GM21825 (cell line): ENCODE measurements at regions not wholly inside any gene's neighbourhood (a gene's known extent, or its start where the extent isn't known, plus 50 kb on each side); places are given as distances from the start of the nearest gene placed in this dataset.
"Not testable (repeated sequence)": the region's sequence is repeated elsewhere in the genome, so short reads cannot be mapped to it uniquely, and the experiment has no call there.

Experiments used
- ATAC-seq: cut with Tn5 transposase; IDR thresholded peaks from one replicate; pipeline ENCODE4 v1.9.1; 2021; ENCODE audit warnings: mild to moderate bottlenecking, moderate library complexity; ENCODE audit not compliant: unreplicated experiment

GRCh38 chr14:65959563-65960024, 526.6 kb upstream of the CCDC196 start:
- ATAC-seq = peak; percentile 60

GRCh38 chr14:65961004-65961403, 525.2 kb upstream of the CCDC196 start:
- peak; percentile 45 for ATAC-seq

GRCh38 chr14:65962952-65963351, 523.2 kb upstream of the CCDC196 start:
- no peak for ATAC-seq

DNA sequence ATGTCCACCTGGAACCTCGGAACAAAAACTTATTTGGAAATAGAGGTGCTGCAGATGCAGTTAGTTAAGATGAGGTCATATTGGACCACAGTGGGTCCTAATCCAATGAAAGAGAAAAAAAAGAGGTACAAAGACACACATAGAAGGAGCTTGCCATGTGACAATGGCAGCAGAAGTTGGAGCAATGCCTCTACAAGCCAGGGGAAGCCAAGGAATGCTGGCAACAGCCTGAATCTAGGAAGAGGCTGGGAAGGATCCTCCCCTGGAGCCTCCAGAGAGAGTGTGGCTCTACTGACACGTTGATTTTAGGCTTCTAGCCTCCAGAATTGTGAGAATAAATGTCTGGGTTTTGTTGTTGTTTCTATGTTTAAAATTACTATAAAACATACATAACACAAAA, 521.8 kb upstream of the CCDC196 start:
- no peak for ATAC-seq

DNA sequence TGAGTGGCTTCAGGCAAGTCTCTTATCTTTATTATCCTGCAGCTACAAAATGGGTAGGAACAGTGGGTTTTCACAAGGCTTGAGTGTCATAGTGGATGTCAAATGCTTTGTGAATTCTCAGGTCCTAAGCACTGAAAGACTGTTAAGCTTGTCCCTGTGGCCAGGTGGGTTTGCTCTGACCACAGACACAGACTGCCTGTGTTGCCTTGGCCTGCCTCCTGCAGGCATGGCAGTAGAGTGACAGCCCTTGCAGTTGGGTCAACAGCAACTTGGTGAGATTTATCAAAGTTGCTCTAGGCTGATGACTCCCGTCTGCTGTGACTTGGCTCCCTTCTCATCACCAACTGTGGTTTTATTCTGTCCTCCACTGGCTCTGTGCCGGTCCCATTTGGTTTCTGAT, 520.0 kb upstream of the CCDC196 start:
- no peak for ATAC-seq

- ATAC-seq = no peak
Measured at GRCh38 chr14:65972346-65972870, 513.8 kb upstream of the CCDC196 start.

DNA sequence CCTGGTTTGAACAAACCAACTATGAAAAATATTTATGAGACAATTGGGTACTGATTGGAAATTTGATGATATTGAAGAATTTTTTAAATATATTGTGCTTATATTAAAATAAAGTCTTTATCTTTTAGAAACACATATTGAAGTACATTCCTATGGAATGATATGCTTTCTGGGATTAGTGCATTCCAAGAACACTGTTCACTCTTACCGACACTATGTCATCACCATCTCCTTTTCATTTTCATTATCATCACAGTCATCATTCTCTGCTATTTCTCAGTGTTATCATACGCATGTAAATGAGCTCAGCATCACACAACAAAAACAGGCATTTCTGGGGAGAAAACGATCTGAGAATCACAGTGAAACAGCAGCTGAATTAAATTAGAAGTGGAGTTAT, 513.3 kb upstream of the CCDC196 start:
- no peak for ATAC-seq

DNA sequence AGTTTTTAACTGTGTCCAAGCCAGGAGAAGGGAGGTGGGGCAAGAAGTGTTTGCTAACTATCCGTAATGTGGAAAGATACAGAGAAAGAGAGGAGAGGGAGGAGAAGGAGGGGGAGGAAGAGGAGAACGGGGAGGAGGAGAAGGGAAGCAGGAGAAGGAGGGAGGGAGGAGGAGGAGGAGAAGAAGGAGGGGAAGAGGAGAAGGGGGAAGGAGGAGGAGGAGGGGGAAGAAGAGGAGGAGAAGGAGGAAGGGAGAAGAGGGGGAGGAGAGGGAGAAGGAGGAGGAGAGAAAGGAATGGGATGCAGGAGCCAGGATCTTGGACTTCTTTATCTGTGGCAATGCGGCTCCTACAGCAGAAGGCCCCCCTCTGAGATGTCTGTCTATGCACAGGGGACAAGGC, 510.3 kb upstream of the CCDC196 start:
- ATAC-seq = no peak

DNA sequence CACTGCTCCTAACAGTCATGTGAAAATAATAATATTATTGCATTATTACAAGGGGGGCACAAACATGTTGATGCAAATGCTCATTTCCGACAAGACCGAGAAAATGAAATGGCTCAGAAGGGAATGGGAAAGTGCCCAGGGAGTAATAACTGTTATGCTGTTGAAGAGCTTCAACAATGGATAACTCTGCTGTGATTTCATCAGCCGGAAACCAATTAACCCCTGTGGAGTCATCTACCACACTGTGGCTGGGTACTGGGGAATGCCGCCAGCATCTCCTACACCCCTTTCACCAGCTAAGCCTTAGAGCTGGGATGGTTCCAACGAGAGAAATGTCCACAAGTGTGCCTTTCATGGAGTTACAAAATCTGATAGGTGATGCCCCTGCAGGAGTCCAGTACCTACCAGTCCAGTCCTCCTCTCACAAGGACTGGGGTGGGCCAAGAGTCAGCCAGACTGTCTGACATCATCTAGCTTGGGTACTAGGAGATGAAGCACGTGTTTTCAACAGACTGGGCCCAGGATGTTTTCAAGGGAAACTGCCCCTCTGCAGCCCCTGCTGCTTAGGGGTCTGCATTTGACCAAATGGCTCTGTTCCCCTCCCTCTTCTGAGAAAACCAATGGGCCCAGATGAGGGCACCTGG, 509.3 kb upstream of the CCDC196 start:
- ATAC-seq = no peak

GRCh38 chr14:65981192-65981843, 504.9 kb upstream of the CCDC196 start:
- no peak for ATAC-seq

GRCh38 chr14:65986041-65986440, 500.1 kb upstream of the CCDC196 start:
- ATAC-seq = no peak

- ATAC-seq = no peak
Measured at GRCh38 chr14:65989981-65990380, 496.2 kb upstream of the CCDC196 start.

DNA sequence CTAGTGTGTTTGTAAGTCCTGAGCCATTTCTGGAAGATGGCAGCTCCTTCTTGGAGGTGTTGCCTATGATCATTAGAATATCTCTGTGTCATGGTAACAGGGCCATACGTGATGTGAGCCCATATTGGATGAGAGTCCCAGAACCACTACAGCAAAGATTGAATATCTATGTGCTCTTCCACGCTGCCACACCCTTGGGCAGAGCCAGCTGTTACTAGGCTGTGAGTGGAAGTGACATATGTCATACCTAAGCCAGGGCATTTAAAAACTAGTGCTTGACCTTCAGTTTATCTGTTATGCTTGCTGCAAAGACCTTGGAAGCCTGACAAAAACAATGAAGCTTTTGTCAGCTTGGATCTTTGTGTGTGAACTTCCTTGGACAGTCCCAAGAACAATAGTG, 495.1 kb upstream of the CCDC196 start:
- ATAC-seq = no peak

DNA sequence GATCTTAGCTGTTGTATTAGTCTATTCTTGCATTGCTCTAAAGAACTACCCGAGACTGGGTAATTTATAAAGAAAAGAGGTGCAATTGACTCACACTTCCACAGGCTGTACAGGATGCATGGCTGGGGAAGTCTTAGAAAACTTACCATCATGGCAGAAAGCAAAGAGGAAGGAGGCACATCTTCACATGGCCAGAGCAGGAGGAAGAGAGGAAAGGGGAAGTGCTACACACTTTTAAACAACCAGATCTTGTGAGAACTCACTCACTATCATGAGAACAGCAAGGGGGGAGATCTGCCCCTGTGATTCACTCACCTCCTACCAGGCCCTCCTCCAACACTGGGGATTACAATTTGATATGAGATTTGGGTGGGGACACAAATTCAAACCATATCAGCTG, 494.2 kb upstream of the CCDC196 start:
- ATAC-seq = not testable (repeated sequence)

- ATAC-seq = no peak
Measured at GRCh38 chr14:65993103-65993502, 493.1 kb upstream of the CCDC196 start.

GRCh38 chr14:65993996-65994395, 492.2 kb upstream of the CCDC196 start:
- no peak for ATAC-seq

- no peak for ATAC-seq
Measured at GRCh38 chr14:65997347-65997746, 488.8 kb upstream of the CCDC196 start.

GRCh38 chr14:65999865-66000264, 486.3 kb upstream of the CCDC196 start:
- ATAC-seq = no peak

DNA sequence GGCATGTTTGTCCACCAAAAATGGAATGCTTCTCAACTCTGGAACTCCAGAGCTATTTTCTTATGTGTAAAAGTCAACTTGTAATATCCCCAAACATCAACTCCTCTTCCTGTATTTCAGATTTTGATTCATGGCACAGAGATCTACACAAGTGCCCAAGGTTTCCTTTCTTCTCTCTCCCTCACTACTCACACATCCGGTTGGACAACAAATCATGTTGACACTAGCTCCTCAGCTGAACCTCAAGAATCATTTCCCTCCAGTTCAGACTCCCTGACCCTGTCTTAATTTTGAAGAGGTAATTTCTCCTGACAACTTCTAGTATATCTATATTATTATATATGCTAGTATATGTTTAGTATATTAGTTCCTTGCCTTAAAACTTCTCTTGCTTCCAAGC, 485.4 kb upstream of the CCDC196 start:
- ATAC-seq = no peak

DNA sequence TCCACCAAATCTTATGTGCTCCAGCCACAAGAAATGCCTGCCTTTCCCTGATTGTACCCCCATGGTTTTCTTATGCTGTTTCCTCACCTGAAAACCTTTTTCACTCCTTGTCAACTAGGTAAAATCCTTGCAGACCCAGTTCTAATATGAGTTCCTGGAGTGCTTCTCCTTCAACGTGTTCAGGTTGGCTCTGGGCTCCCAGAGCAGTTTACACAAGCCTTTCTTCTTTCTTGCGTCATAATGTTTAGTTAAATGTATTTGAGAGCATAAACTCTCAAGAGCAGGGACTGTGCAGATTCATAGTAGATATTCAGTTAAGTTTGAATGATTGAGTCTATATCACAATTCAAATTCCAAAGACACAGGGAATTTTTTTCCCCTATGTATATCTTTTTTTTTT, 484.8 kb upstream of the CCDC196 start:
- ATAC-seq = no peak

- no peak for ATAC-seq
Measured at GRCh38 chr14:66003082-66003730, 483.0 kb upstream of the CCDC196 start.

- ATAC-seq = no peak
Measured at GRCh38 chr14:66005900-66006434, 480.2 kb upstream of the CCDC196 start.
